SJCRH30 (cell line): ENCODE measurements at regions not wholly inside any gene's neighbourhood (a gene's known extent, or its start where the extent isn't known, plus 50 kb on each side); places are given as distances from the start of the nearest gene placed in this dataset.

ENCODE experiments used
- DNase-seq, 2 experiments: peaks; one replicate each; pipeline ENCODE4 v3.0.0-alpha.2; 2015 to 2020
- H3K27ac ChIP-seq: fragments of 250-450 bp; sonication (Bioruptor Pico); 2 replicates; pipeline ENCODE4 v1.5.1; 2020; ENCODE audit warnings: mild to moderate bottlenecking, moderate library complexity
- H3K27me3 ChIP-seq: fragments of 250-450 bp; sonication (Bioruptor Pico); 2 replicates; pipeline ENCODE4 v1.5.1; 2020; ENCODE audit warnings: mild to moderate bottlenecking, moderate library complexity
- H3K36me3 ChIP-seq: fragments of 250-450 bp; sonication (Bioruptor Pico); 2 replicates; pipeline ENCODE4 v1.5.1; 2020; ENCODE audit warnings: mild to moderate bottlenecking, moderate library complexity
- H3K4me1 ChIP-seq: fragments of 250-450 bp; sonication (Bioruptor Pico); 2 replicates; pipeline ENCODE4 v1.5.1; 2020; ENCODE audit warnings: mild to moderate bottlenecking, moderate library complexity
- H3K4me3 ChIP-seq: fragments of 250-450 bp; sonication (Bioruptor Pico); 2 replicates; pipeline ENCODE4 v1.5.1; 2020; ENCODE audit warnings: mild to moderate bottlenecking, moderate library complexity
- H3K9me3 ChIP-seq: fragments of 250-450 bp; sonication (Bioruptor Pico); replicated peaks from 2 replicates; pipeline ENCODE4 v1.5.1; 2020; ENCODE audit warnings: mild to moderate bottlenecking, moderate library complexity

DNA sequence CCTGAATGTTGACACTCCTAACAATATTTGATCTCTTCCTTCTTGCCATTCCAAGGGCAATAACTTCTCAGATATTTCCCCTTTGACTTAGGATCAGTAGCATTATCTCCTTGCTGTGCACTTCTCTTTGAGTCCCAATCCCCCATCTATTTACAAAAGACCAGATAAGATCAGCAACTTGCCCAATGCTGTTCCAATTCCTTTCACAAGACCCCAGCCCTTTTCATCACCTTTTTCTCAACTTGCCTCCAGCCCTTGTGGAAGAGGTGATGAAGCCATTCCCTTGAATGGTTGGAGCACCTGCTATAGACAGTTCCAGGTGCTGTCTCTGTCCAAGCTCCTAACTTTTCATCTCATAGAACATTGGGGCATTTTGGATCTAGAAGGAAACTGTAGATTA lies 51.1 kb upstream of the ARID5B start:
- peaks cover 7% of the 10 kb centered on the region; the same call in 1 of the 2 replicates for H3K4me1 ChIP-seq
- H3K36me3 ChIP-seq: no peaks in the 10 kb centered on the region
- no peaks in the 10 kb centered on the region for H3K9me3 ChIP-seq
- no peaks in the 10 kb centered on the region for H3K27me3 ChIP-seq
- H3K4me3 ChIP-seq: no peak overlapping the region
- H3K27ac ChIP-seq: no peak overlapping the region
- DNase-seq: no peak
